Suprapubic skin (tissue), 4 donors: ENCODE measurements at regions not wholly inside any gene's neighbourhood (a gene's known extent, or its start where the extent isn't known, plus 50 kb on each side); places are given as distances from the start of the nearest gene placed in this dataset.

ENCODE experiments used
- CTCF ChIP-seq, 2 donors: fragments of 200-600 bp in 1 of 2; fragments of 450-650 bp in 1 of 2; sonication (generic) in 1 of 2; IDR thresholded peaks; one replicate each; pipeline ENCODE4 v1.5.1; 2016 to 2019; ENCODE audit warnings: antibody characterized with exemption in 2 of 2, mild to moderate bottlenecking in 1 of 2, moderate library complexity in 1 of 2
- EP300 ChIP-seq: sonication (generic); formaldehyde crosslinking; IDR thresholded peaks from one replicate; pipeline ENCODE4 v1.6.1; 2017; ENCODE audit warnings: antibody characterized with exemption
- POLR2AphosphoS5 ChIP-seq, 3 donors: sonication (generic); formaldehyde crosslinking; IDR thresholded peaks; one replicate each; pipeline ENCODE4 v1.6.1; 2017; ENCODE audit warnings: antibody characterized with exemption in 3 of 3

- TF ChIP-seq CTCF (IDR thresholded peaks at IDR 0.05), result no peak
- no peak for TF ChIP-seq EP300
- no peak for TF ChIP-seq POLR2AphosphoS5 (IDR thresholded peaks at IDR 0.05)
Measured at GRCh38 chr7:15921576-15921975, 235.1 kb upstream of the MEOX2 start.
